KOPT-K1 (cell line): ENCODE measurements at regions not wholly inside any gene's neighbourhood (a gene's known extent, or its start where the extent isn't known, plus 50 kb on each side); places are given as distances from the start of the nearest gene placed in this dataset.
"Not testable (repeated sequence)": the region's sequence is repeated elsewhere in the genome, so short reads cannot be mapped to it uniquely, and the experiment has no call there.

ENCODE experiments used
- H3K27ac ChIP-seq: fragments of 200-600 bp; sonication (generic); 2 replicates; pipeline ENCODE4 v1.5.1; 2016; ENCODE audit warnings: antibody characterized with exemption, mild to moderate bottlenecking, low read depth, low read length; ENCODE audit not compliant: poor library complexity, severe bottlenecking
- H3K36me3 ChIP-seq: fragments of 200-600 bp; sonication (generic); 2 replicates; pipeline ENCODE4 v1.5.1; 2017; ENCODE audit warnings: antibody characterized with exemption, mild to moderate bottlenecking, low read length, moderate library complexity; ENCODE audit not compliant: insufficient read depth
- H3K9me3 ChIP-seq: fragments of 200-600 bp; sonication (generic); 2 replicates; pipeline ENCODE4 v1.5.1; 2017; ENCODE audit warnings: antibody characterized with exemption, low read length, mild to moderate bottlenecking; ENCODE audit not compliant: insufficient read depth, poor library complexity, severe bottlenecking

DNA sequence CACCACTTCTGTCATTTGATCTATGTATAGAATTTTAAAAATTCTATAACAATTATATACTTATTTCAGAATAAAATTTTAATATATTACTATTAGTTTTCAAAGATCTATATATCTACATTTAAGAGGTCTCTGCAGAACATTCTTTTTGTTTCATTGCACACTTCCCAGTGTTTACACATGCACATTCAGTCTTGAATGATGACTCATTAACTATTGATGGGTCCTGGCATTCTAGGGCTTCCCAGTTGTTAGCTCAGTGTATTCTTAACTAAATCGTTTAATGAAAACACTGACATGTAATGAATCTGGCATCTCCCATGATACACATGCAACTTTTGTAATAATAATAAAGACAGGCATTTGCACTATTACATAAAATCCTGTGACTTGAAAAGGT lies 324.6 kb downstream of the KLF12 start:
- Histone ChIP-seq H3K36me3 (peaks cover 17% of the 10 kb centered on the region), H3K27ac (no peak overlapping the region), H3K9me3 (no peaks in the 10 kb centered on the region)

DNA sequence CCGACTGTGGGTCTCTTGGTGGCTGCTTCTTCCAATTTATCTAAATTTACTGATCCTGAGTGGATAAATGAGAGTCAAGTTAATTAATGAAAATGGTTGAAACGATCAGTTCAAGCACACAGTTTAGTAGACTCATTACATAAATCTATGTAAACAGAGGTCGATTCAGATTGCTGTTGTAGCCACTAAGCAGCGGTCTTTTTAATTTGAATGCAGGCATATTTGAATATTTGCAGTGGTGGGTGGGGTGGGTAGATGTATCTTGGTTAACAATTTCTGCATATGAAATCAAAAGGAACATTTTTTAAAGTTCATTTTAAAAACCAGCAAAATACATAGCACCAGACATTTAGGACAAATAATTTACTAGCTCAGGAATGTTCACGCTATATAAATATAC lies 325.9 kb downstream of the KLF12 start:
- H3K36me3 ChIP-seq = peaks cover 14% of the 10 kb centered on the region
- no peak overlapping the region for H3K27ac ChIP-seq
- H3K9me3 ChIP-seq = no peaks in the 10 kb centered on the region

GRCh38 chr13:73805326-73805958 lies 328.8 kb downstream of the KLF12 start:
- not testable (repeated sequence) for H3K36me3 ChIP-seq, H3K27ac ChIP-seq, H3K9me3 ChIP-seq

DNA sequence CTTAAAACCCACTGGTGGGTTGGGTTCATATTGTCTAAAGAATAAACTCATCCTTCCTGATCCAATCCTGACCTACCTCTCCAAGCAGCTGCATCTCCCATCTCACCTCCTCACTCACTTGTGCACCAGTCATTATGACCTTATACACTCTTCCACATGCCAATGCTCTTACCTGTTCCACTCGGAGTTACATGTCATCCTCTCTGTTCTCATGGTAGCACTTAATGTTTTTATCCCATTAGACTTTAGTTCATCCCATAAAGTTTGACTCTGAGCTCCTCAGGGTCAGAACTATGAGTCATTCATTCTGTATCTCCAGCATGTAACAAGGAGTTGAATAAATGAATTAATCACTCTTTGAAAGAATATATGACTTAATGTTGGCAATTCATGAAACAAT lies 330.2 kb downstream of the KLF12 start:
- 0 out of 2 replicates have a peak, but pooled peaks cover 8% of the 10 kb centered on the region for H3K36me3 ChIP-seq
- no peaks in the 10 kb centered on the region for H3K9me3 ChIP-seq
- no peak overlapping the region for H3K27ac ChIP-seq

- Histone ChIP-seq H3K27ac (no peak overlapping the region), H3K36me3 (no peaks in the 10 kb centered on the region), H3K9me3 (no peaks in the 10 kb centered on the region)
Observed at GRCh38 chr13:73800011-73800410, 334.2 kb downstream of the KLF12 start.

DNA sequence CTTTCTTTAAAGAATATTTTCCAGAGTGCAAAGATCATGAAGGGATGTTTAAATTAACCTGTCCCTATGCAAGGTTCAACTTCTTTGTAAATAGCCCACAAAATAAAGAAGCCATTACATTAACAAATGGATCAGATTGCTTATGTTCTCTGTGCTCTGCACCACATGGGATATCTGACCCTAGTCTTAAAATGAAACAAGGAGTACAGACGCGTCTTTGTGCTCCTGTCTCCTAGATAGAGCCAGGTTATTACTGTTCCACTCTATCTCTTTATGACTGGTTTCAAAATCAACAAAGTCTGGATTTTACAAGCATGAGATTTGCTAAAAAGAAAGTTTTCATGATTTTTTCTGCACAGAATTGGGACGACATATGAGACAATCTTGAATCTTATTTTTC lies 339.4 kb downstream of the KLF12 start:
- no peaks in the 10 kb centered on the region for H3K36me3 ChIP-seq
- H3K27ac ChIP-seq = no peak overlapping the region
- no peaks in the 10 kb centered on the region for H3K9me3 ChIP-seq

- no peaks in the 10 kb centered on the region for H3K36me3 ChIP-seq
- no peaks in the 10 kb centered on the region for H3K9me3 ChIP-seq
Observed at GRCh38 chr13:73793361-73793760, 340.8 kb downstream of the KLF12 start.

DNA sequence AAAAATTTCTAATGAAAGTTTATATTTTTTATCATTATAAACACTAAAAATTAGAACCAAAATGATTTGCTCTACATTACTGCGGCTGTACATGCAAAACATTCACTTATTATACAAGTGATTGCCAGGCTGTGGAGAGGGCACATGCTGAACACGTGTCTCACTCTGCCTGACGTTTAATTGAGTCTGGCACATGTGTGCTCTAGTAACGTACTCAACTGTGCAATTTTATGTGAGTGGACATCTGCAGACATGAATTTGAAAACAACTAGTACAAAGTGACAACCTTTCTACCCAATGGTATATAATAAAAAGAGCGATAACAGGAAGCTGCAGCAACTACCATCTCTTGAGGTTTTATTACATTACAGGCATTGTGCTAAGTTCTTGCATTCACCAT lies 341.4 kb downstream of the KLF12 start:
- Histone ChIP-seq H3K9me3 (no peaks in the 10 kb centered on the region), H3K27ac (no peak overlapping the region), H3K36me3 (no peaks in the 10 kb centered on the region)

More at GRCh38 chr13:73793361-73793760, 340.8 kb downstream of the KLF12 start:
- H3K27ac ChIP-seq = no peak overlapping the region

- Histone ChIP-seq H3K27ac (no peak overlapping the region), H3K36me3 (peaks cover 14% of the 10 kb centered on the region; the same call in 1 of the 2 replicates), H3K9me3 (no peaks in the 10 kb centered on the region)
Observed at GRCh38 chr13:73782450-73783449, 351.5 kb downstream of the KLF12 start.

DNA sequence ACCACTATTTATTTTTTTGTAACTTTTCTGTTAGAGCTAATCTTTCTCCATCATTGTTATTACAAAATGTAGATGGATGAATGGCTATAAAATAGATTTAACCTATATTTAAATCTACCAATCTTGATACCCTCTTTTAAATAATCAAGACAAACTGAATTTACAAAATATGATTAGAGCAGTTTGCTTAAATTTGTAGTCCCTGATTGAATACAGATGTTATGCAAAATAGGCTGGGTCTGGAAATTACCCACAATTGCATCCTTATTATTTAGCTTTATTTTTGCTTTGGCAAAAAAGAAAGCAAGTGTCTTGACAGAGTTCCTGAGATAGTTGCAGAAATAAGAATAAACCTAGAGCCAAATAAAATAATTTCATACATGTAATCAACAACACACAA lies 352.8 kb downstream of the KLF12 start:
- Histone ChIP-seq H3K27ac (no peak overlapping the region), H3K36me3 (peaks cover 19% of the 10 kb centered on the region; the same call in 1 of the 2 replicates), H3K9me3 (no peaks in the 10 kb centered on the region)

DNA sequence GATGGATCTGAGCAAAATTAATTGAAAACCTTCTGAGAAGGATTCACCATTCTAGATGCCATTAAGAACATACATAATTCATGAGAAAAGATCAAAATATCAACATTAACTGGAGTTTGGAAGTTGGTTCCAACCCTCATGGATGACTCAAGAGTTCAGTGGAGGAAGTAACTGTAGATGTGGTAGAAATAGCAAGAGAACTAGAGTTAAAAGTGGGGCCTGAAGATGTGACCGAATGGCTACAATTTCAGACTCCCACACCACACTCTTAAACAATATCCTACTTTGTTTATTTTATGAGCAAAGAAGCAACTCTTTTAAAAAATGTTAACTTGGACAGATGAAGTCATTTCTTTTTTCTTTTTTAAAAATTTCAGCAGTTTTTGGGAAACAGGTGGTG lies 354.3 kb downstream of the KLF12 start:
- H3K36me3 ChIP-seq = peaks cover 19% of the 10 kb centered on the region; the same call in 1 of the 2 replicates
- no peaks in the 10 kb centered on the region for H3K9me3 ChIP-seq
- no peak overlapping the region for H3K27ac ChIP-seq

- peaks cover 19% of the 10 kb centered on the region; the same call in 1 of the 2 replicates for H3K36me3 ChIP-seq
- H3K27ac ChIP-seq = no peak overlapping the region
- H3K9me3 ChIP-seq = no peaks in the 10 kb centered on the region
Observed at GRCh38 chr13:73778242-73778864, 355.9 kb downstream of the KLF12 start.

- Histone ChIP-seq H3K36me3 (peaks cover 19% of the 10 kb centered on the region; the same call in 1 of the 2 replicates), H3K27ac (no peak overlapping the region), H3K9me3 (no peaks in the 10 kb centered on the region)
Observed at GRCh38 chr13:73777134-73777533, 357.1 kb downstream of the KLF12 start.

- Histone ChIP-seq H3K27ac (no peak overlapping the region), H3K36me3 (peaks cover 19% of the 10 kb centered on the region; the same call in 1 of the 2 replicates), H3K9me3 (no peaks in the 10 kb centered on the region)
Observed at GRCh38 chr13:73776151-73776785, 357.9 kb downstream of the KLF12 start.

GRCh38 chr13:73773168-73773549 lies 361.0 kb downstream of the KLF12 start:
- H3K36me3 ChIP-seq = 0 out of 2 replicates have a peak, but pooled peaks cover 5% of the 10 kb centered on the region
- H3K27ac ChIP-seq = no peak overlapping the region
- no peaks in the 10 kb centered on the region for H3K9me3 ChIP-seq
